Neuronal stem cell (in vitro differentiated cells): ENCODE measurements at regions not wholly inside any gene's neighbourhood (a gene's known extent, or its start where the extent isn't known, plus 50 kb on each side); places are given as distances from the start of the nearest gene placed in this dataset.

Source experiments
- DNase-seq: peaks from one replicate; pipeline ENCODE4 v3.0.0-alpha.2; 2013; ENCODE audit warnings: low spot score
- H2AFZ ChIP-seq: one replicate; pipeline ENCODE4 v1.6.1; 2013; ENCODE audit warnings: mild to moderate bottlenecking, low read length, inconsistent platforms
- H2AK5ac ChIP-seq: 2 replicates; pipeline ENCODE4 v1.6.1; 2013; ENCODE audit warnings: low read depth, mild to moderate bottlenecking, inconsistent platforms, low read length, moderate library complexity, mixed read lengths
- H2BK120ac ChIP-seq: 2 replicates; pipeline ENCODE4 v1.6.1; 2013; ENCODE audit warnings: low read depth, mild to moderate bottlenecking, inconsistent platforms, low read length, moderate library complexity, mixed read lengths
- H2BK12ac ChIP-seq: one replicate; pipeline ENCODE4 v1.6.1; 2013; ENCODE audit warnings: low read length, inconsistent platforms
- H2BK15ac ChIP-seq: 2 replicates; pipeline ENCODE4 v1.6.1; 2013; ENCODE audit warnings: mild to moderate bottlenecking, low read length, inconsistent platforms, mixed read lengths
- H2BK5ac ChIP-seq: one replicate; pipeline ENCODE4 v1.6.1; 2013; ENCODE audit warnings: inconsistent platforms, mild to moderate bottlenecking, low read length, moderate library complexity
- H3K14ac ChIP-seq: one replicate; pipeline ENCODE4 v1.6.1; 2013; ENCODE audit warnings: low read length, inconsistent platforms
- H3K18ac ChIP-seq: 2 replicates; pipeline ENCODE4 v1.6.1; 2013; ENCODE audit warnings: low read length, inconsistent platforms
- H3K23ac ChIP-seq: 2 replicates; pipeline ENCODE4 v1.6.1; 2013; ENCODE audit warnings: low read depth, mild to moderate bottlenecking, mixed read lengths, low read length, inconsistent platforms; ENCODE audit not compliant: poor library complexity
- H3K27ac ChIP-seq: replicated peaks from 3 replicates; pipeline ENCODE4 v1.5.1; 2013; ENCODE audit warnings: low read length, inconsistent platforms
- H3K27me3 ChIP-seq, 3 experiments: 2 replicates each; pipeline ENCODE4 v1.6.1; 2013; ENCODE audit warnings: low read length in 3 of 3, mild to moderate bottlenecking in 2 of 3, inconsistent platforms in 1 of 3, low read depth in 1 of 3, mixed read lengths in 1 of 3, moderate library complexity in 1 of 3; ENCODE audit not compliant: control insufficient read depth in 3 of 3, insufficient read depth in 3 of 3
- H3K36me3 ChIP-seq, 2 donors: replicated peaks in 1 of 2; 2 replicates each; pipeline ENCODE4 v1.6.1; 2013; ENCODE audit warnings: low read length in 2 of 2; ENCODE audit not compliant: control insufficient read depth in 2 of 2, insufficient read depth in 2 of 2
- H3K4ac ChIP-seq: 2 replicates; pipeline ENCODE4 v1.6.1; 2013; ENCODE audit warnings: inconsistent platforms, mild to moderate bottlenecking, low read length, moderate library complexity
- H3K4me1 ChIP-seq, 2 donors: 1 replicate in 1 of 2; 2 replicates in 1 of 2; pipeline ENCODE4 v1.6.1; 2013; ENCODE audit warnings: low read length in 2 of 2, low read depth in 1 of 2; ENCODE audit not compliant: control insufficient read depth in 2 of 2, insufficient read depth in 1 of 2
- H3K4me2 ChIP-seq: one replicate; pipeline ENCODE4 v1.6.1; 2013; ENCODE audit warnings: mild to moderate bottlenecking, low read length, inconsistent platforms; ENCODE audit not compliant: insufficient read depth, poor library complexity, severe bottlenecking
- H3K4me3 ChIP-seq, 2 donors: 2 replicates each; pipeline ENCODE4 v1.5.1; 2013; ENCODE audit warnings: low read length in 2 of 2, mild to moderate bottlenecking in 2 of 2, inconsistent platforms in 1 of 2, moderate library complexity in 1 of 2
- H3K79me1 ChIP-seq: one replicate; pipeline ENCODE4 v1.6.1; 2013; ENCODE audit warnings: low read depth, mild to moderate bottlenecking, inconsistent platforms, low read length, moderate library complexity
- H3K9ac ChIP-seq: one replicate; pipeline ENCODE4 v1.6.1; 2013; ENCODE audit warnings: mild to moderate bottlenecking, low read depth, low read length, inconsistent platforms; ENCODE audit not compliant: poor library complexity
- H3K9me3 ChIP-seq, 2 donors: replicated peaks in 1 of 2; 2 replicates each; pipeline versions ENCODE3 to v1.6.1; 2013; ENCODE audit warnings: low read length in 2 of 2, mild to moderate bottlenecking in 2 of 2, inconsistent platforms in 1 of 2, low read depth in 1 of 2, mixed read lengths in 1 of 2, moderate library complexity in 1 of 2; ENCODE audit not compliant: control insufficient read depth in 2 of 2, insufficient read depth in 1 of 2
- H4K8ac ChIP-seq: one replicate; pipeline ENCODE4 v1.6.1; 2013; ENCODE audit warnings: low read depth, mild to moderate bottlenecking, inconsistent platforms, low read length, moderate library complexity
- H4K91ac ChIP-seq: one replicate; pipeline ENCODE4 v1.6.1; 2013; ENCODE audit warnings: low read length, low read depth, mild to moderate bottlenecking, inconsistent platforms; ENCODE audit not compliant: poor library complexity
- WGBS, 2 donors: extraction: QIAGEN DNeasy Blood & Tissue Kit; methylation state at CpG; one replicate each; pipeline ENCODE4 v1.1.7; 2013; ENCODE audit warnings: missing lambda C conversion rate in 2 of 2, mixed read lengths in 1 of 2; ENCODE audit not compliant: insufficient read length in 2 of 2, insufficient replicate concordance in 1 of 2; ENCODE audit errors: extremely low coverage in 2 of 2; 5-methylcytosine and 5-hydroxymethylcytosine counted together

GRCh38 chr7:104040666-104041065, 51.2 kb upstream of the RELN start:
- Histone ChIP-seq H2AK5ac (no peak overlapping the region), H4K8ac (no peak overlapping the region), H3K27me3 (peaks cover 0 to 3% (median 0%) of the 10 kb centered on the region in 3 experiments), H4K91ac (no peak overlapping the region), H2AFZ (no peak overlapping the region), H3K14ac (no peak overlapping the region), H3K36me3 (no peaks in the 10 kb centered on the region), H3K9ac (no peak overlapping the region), H3K9me3 (no peaks in the 10 kb centered on the region), H3K4ac (no peak overlapping the region), H2BK12ac (no peak overlapping the region), H2BK120ac (no peak overlapping the region), H3K18ac (no peak overlapping the region), H3K4me3 (no peak overlapping the region), H2BK5ac (no peak overlapping the region), H3K23ac (no peak overlapping the region), H3K79me1 (no peaks in the 10 kb centered on the region), H2BK15ac (no peak overlapping the region), H3K4me1 (no peaks in the 10 kb centered on the region), H3K4me2 (no peak overlapping the region), H3K27ac (no peak overlapping the region)
- no CpG with 5 or more reads among the region's 7 CpGs for WGBS, 2 donors
- no peak for DNase-seq

DNA sequence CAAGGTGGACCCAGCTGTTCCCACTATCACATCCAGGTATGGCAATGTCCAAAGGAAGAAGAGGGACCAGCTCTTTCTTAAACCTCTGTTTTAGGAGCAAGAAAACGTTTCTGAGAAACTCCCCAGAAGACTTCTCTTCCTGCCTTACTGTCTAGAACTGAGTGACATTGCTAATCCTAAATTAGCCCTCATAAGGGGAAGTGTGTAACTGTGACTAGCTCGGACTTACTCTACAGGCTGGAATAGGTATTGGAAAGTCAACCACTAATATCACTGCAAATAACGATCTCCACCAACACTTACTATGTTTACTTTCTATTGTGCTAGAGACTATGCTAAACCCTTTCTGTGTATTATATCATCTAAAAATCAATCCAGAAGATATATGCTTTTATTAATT, 49.9 kb upstream of the RELN start:
- Histone ChIP-seq H3K36me3 (no peaks in the 10 kb centered on the region), H3K14ac (no peak overlapping the region), H3K4me3 (no peak overlapping the region), H3K9ac (no peak overlapping the region), H2AFZ (no peak overlapping the region), H4K91ac (no peak overlapping the region), H2AK5ac (no peak overlapping the region), H3K4me1 (no peaks in the 10 kb centered on the region), H3K79me1 (no peaks in the 10 kb centered on the region), H2BK120ac (no peak overlapping the region), H4K8ac (no peak overlapping the region), H3K4me2 (no peak overlapping the region), H3K27me3 (peaks cover 0 to 3% (median 0%) of the 10 kb centered on the region in 3 experiments), H2BK12ac (no peak overlapping the region), H3K9me3 (no peaks in the 10 kb centered on the region), H3K4ac (no peak overlapping the region), H2BK5ac (no peak overlapping the region), H3K27ac (no peak overlapping the region), H2BK15ac (no peak overlapping the region), H3K18ac (no peak overlapping the region), H3K23ac (no peak overlapping the region)
- no peak for DNase-seq
- WGBS, 2 donors, result no CpG with 5 or more reads among the region's 3 CpGs
